Mammary epithelial cell (primary cell): ENCODE measurements at regions not wholly inside any gene's neighbourhood (a gene's known extent, or its start where the extent isn't known, plus 50 kb on each side); places are given as distances from the start of the nearest gene placed in this dataset.

ENCODE experiments used
- CTCF ChIP-seq, 2 donors: IDR thresholded peaks in 1 of 2; conservative IDR thresholded peaks in 1 of 2; 2 replicates each; pipeline ENCODE4 v1.5.1; 2011 to 2012; ENCODE audit warnings: inconsistent platforms in 2 of 2, low read length in 2 of 2, mild to moderate bottlenecking in 2 of 2, control low read depth in 1 of 2, low read depth in 1 of 2; ENCODE audit not compliant: insufficient read depth in 1 of 2; ENCODE audit errors: extremely low read depth in 1 of 2
- EZH2 ChIP-seq: IDR thresholded peaks from 2 replicates; pipeline ENCODE4 v1.6.1; 2012; ENCODE audit warnings: low read length, inconsistent platforms, borderline replicate concordance

GRCh38 chr16:49194537-49195236 lies 87.0 kb downstream of the CBLN1 start:
- TF ChIP-seq CTCF (conservative IDR thresholded peaks at IDR 0.05 in 1 of 2, IDR thresholded peaks at IDR 0.05 in 1 of 2; ENCODE audit: extremely low read depth in 1 of 2, insufficient read depth in 1 of 2, low read depth in 1 of 2, low read length in 2 of 2), result no peak
- TF ChIP-seq EZH2, result no peak
